Large intestine (tissue), 3 donors: ENCODE measurements at regions not wholly inside any gene's neighbourhood (a gene's known extent, or its start where the extent isn't known, plus 50 kb on each side); places are given as distances from the start of the nearest gene placed in this dataset.
A peak's percentile ranks its signal among the peaks of the same experiment; 100 is the strongest.

Source experiments
- DNase-seq, 2 donors: peaks; one replicate each; pipeline versions ENCODE4 v3.0.0 to v3.0.0-alpha.2; 2013
- H3K27ac ChIP-seq: one replicate; pipeline ENCODE4 v1.5.1; 2013; ENCODE audit warnings: low read length
- H3K27me3 ChIP-seq: 2 replicates; pipeline ENCODE4 v1.6.1; 2013; ENCODE audit warnings: low read length; ENCODE audit not compliant: control insufficient read depth, insufficient read depth
- H3K36me3 ChIP-seq: 2 replicates; pipeline ENCODE4 v1.6.1; 2013; ENCODE audit warnings: low read length; ENCODE audit not compliant: control insufficient read depth, insufficient read depth
- H3K4me1 ChIP-seq: one replicate; pipeline ENCODE4 v1.6.1; 2013; ENCODE audit warnings: low read length; ENCODE audit not compliant: control insufficient read depth, insufficient read depth
- H3K4me3 ChIP-seq: one replicate; pipeline ENCODE4 v1.5.1; 2013; ENCODE audit warnings: low read length
- H3K9me3 ChIP-seq: one replicate; pipeline ENCODE4 v1.6.1; 2013; ENCODE audit warnings: mild to moderate bottlenecking, low read depth, low read length, moderate library complexity; ENCODE audit not compliant: control insufficient read depth
- WGBS: methylation state at CpG from one replicate; pipeline ENCODE4 v1.1.5; 2013; ENCODE audit warnings: low lambda C conversion rate; ENCODE audit not compliant: insufficient coverage; 5-methylcytosine and 5-hydroxymethylcytosine counted together

DNA sequence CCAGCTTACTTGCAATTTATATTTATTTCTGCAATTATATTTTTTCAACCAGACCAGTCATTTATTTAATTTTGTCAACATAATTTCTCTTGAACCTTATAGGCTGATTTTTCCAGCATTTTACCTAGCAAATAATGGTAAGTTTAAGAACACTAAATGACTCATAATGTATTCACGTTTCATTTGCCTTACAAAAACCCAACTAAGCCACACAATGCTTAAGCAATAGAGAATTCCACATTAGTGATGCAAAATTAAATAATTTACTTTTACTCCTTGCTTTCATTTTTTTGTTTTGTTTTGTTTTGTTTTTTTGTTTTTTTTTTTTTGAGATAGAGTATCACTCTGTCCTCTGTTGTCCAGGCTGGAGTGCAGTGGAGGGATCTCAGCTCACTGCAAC lies 110.4 kb upstream of the VRK2 start:
- Histone ChIP-seq H3K4me3 (no peak overlapping the region), H3K9me3 (peaks cover 4% of the 10 kb centered on the region), H3K27me3 (no peaks in the 10 kb centered on the region), H3K4me1 (no peaks in the 10 kb centered on the region), H3K36me3 (no peaks in the 10 kb centered on the region), H3K27ac (no peak overlapping the region)
- DNase-seq: no peak
- 75% methylated on average over 1 of the region's 1 CpG for WGBS

GRCh38 chr2:57937456-57937855 lies 109.2 kb upstream of the VRK2 start:
- no peak overlapping the region for H3K27ac ChIP-seq
- H3K9me3 ChIP-seq: peaks cover 4% of the 10 kb centered on the region
- H3K4me1 ChIP-seq: no peaks in the 10 kb centered on the region
- no peak for DNase-seq
- 67% methylated on average over 1 of the region's 3 CpGs for WGBS
- H3K4me3 ChIP-seq: no peak overlapping the region
- no peaks in the 10 kb centered on the region for H3K27me3 ChIP-seq
- H3K36me3 ChIP-seq: no peaks in the 10 kb centered on the region

DNA sequence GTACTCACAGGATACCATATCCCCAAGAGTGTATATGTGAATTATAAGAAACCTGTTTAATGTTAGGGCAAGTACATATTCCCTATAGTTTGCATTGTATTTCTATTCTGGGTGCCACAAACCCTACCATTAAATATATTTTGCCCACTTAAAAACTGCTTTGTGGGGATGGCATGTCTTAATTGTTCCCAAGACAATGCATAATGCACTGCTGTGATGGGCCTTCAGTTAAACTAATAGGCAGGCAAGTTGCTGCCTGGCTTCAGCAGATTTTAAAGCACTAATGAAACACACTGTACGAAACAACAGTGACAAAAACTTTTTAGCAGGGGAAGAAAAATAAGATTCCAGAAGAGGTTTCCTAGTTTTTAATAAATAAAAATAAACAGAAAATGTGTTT lies 104.8 kb upstream of the VRK2 start:
- Histone ChIP-seq H3K9me3 (no peaks in the 10 kb centered on the region), H3K27me3 (no peaks in the 10 kb centered on the region), H3K36me3 (no peaks in the 10 kb centered on the region), H3K4me3 (no peak overlapping the region), H3K4me1 (no peaks in the 10 kb centered on the region), H3K27ac (no peak overlapping the region)
- DNase-seq: no peak
- 100% methylated on average over 1 of the region's 1 CpG for WGBS

DNA sequence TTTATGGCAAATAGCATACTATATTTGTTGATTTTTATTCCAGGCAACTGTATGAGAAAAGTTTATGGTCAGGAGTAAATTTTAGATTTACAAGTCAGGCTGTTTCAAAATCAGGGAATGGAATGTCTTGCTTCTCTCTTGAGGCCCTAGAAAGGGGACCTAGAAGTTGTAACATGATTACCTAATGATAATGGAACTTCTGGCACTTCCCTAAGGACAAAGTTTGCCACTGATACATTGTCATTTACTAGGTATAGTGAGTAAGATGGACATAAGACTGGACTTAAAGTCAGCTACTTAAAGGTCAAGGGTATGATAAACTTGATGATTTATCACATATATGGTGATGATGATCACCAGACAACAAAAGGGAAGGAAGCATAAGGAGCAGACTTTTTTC lies 103.3 kb upstream of the VRK2 start:
- no peaks in the 10 kb centered on the region for H3K9me3 ChIP-seq
- H3K36me3 ChIP-seq: no peaks in the 10 kb centered on the region
- peak; percentile 49 to 64 for DNase-seq
- no peak overlapping the region for H3K4me3 ChIP-seq
- H3K27me3 ChIP-seq: no peaks in the 10 kb centered on the region
- H3K4me1 ChIP-seq: no peaks in the 10 kb centered on the region
- peak overlapping the region; percentile 1 for H3K27ac ChIP-seq

GRCh38 chr2:57947398-57947797 lies 99.2 kb upstream of the VRK2 start:
- Histone ChIP-seq H3K9me3 (no peaks in the 10 kb centered on the region), H3K4me1 (no peaks in the 10 kb centered on the region), H3K4me3 (no peak overlapping the region), H3K27me3 (no peaks in the 10 kb centered on the region), H3K27ac (no peak overlapping the region), H3K36me3 (no peaks in the 10 kb centered on the region)
- no peak for DNase-seq

- Histone ChIP-seq H3K4me1 (no peaks in the 10 kb centered on the region), H3K27ac (no peak overlapping the region), H3K27me3 (no peaks in the 10 kb centered on the region), H3K4me3 (no peak overlapping the region), H3K9me3 (no peaks in the 10 kb centered on the region), H3K36me3 (no peaks in the 10 kb centered on the region)
- no peak for DNase-seq
- no CpG with 5 or more reads among the region's 1 CpG for WGBS
Observed at GRCh38 chr2:57954020-57954419, 92.6 kb upstream of the VRK2 start.

- H3K27me3 ChIP-seq: no peaks in the 10 kb centered on the region
- no peak overlapping the region for H3K4me3 ChIP-seq
- WGBS: no CpG with 5 or more reads among the region's 3 CpGs
- DNase-seq: no peak
- H3K36me3 ChIP-seq: no peaks in the 10 kb centered on the region
- H3K27ac ChIP-seq: no peak overlapping the region
- no peaks in the 10 kb centered on the region for H3K4me1 ChIP-seq
- no peaks in the 10 kb centered on the region for H3K9me3 ChIP-seq
Observed at GRCh38 chr2:57957238-57957637, 89.4 kb upstream of the VRK2 start.

GRCh38 chr2:57959390-57959789 lies 87.2 kb upstream of the VRK2 start:
- no peaks in the 10 kb centered on the region for H3K36me3 ChIP-seq
- H3K27me3 ChIP-seq: no peaks in the 10 kb centered on the region
- H3K4me3 ChIP-seq: no peak overlapping the region
- DNase-seq: no peak
- H3K4me1 ChIP-seq: no peaks in the 10 kb centered on the region
- no CpG with 5 or more reads among the region's 7 CpGs for WGBS
- H3K9me3 ChIP-seq: no peaks in the 10 kb centered on the region
- no peak overlapping the region for H3K27ac ChIP-seq

GRCh38 chr2:57962861-57963260 lies 83.7 kb upstream of the VRK2 start:
- Histone ChIP-seq H3K4me1 (no peaks in the 10 kb centered on the region), H3K27ac (no peak overlapping the region), H3K36me3 (no peaks in the 10 kb centered on the region), H3K9me3 (no peaks in the 10 kb centered on the region), H3K27me3 (no peaks in the 10 kb centered on the region), H3K4me3 (no peak overlapping the region)
- 80% methylated on average over 1 of the region's 3 CpGs for WGBS
- DNase-seq: no peak

DNA sequence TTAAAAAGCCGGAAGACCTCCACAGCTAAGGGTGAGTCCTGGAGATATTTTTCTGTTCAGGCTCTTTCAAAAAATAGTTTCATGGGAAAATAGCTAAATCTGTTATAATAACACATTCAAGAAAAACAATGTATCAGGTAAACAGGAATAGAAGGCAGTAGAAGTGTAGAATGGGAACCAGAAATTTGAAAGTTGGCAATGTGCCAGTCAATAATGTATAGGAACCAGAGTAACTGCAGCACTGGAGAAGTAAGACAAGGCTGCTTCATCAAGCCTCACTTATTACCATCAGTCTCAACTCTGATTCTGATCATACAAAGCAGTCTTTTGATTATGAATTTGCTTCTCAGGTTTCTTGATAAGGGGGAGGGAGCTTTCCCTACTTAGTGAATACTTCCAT lies 81.4 kb upstream of the VRK2 start:
- Histone ChIP-seq H3K4me3 (no peak overlapping the region), H3K4me1 (no peaks in the 10 kb centered on the region), H3K27ac (no peak overlapping the region), H3K36me3 (no peaks in the 10 kb centered on the region), H3K9me3 (no peaks in the 10 kb centered on the region), H3K27me3 (no peaks in the 10 kb centered on the region)
- DNase-seq: no peak
- no CpG with 5 or more reads among the region's 1 CpG for WGBS

GRCh38 chr2:57965961-57966360 lies 80.6 kb upstream of the VRK2 start:
- Histone ChIP-seq H3K4me1 (no peaks in the 10 kb centered on the region), H3K9me3 (no peaks in the 10 kb centered on the region), H3K4me3 (no peak overlapping the region), H3K36me3 (no peaks in the 10 kb centered on the region), H3K27me3 (no peaks in the 10 kb centered on the region), H3K27ac (no peak overlapping the region)
- no CpG with 5 or more reads among the region's 1 CpG for WGBS
- no peak for DNase-seq
